K562 (cell line): ENCODE measurements at regions not wholly inside any gene's neighbourhood (a gene's known extent, or its start where the extent isn't known, plus 50 kb on each side); places are given as distances from the start of the nearest gene placed in this dataset.

Experiments
- ATAC-seq: fragments of 200-7000 bp; cut with Tn5 transposase; 3 replicates; pipeline ENCODE4 v1.9.1; 2020; ENCODE audit warnings: moderate library complexity
- BruUV-seq: library from RNA; stranded (reverse); fragments of 400-500 nt; replicated peaks from 2 replicates; lab custom pipeline; 2021; lab: Mats Ljungman, UMichigan
- CTCF ChIA-PET: fragments of 300-600 bp; formaldehyde crosslinking; extraction: SDS; loops from one replicate; lab custom pipeline; 2021; ENCODE audit warnings: low intra/inter-chr PET ratio; lab: Yijun Ruan, JAX
- POLR2A ChIA-PET: fragments of 300-600, 350-650 bp; sonication (Branson Sonifier 250); formaldehyde crosslinking; extraction: SDS; loops from one replicate; lab custom pipeline; 2021; ENCODE audit warnings: antibody characterized with exemption, inconsistent platforms; lab: Yijun Ruan, JAX
- DNase-seq, 4 experiments: peaks; one replicate each; pipeline versions ENCODE4 v3.0.0 to v3.0.0-alpha.2; 2011 to 2018; ENCODE audit warnings: low spot score in 3 of 4, mixed read lengths in 3 of 4; ENCODE audit errors: extremely low read depth in 1 of 4
- FAIRE-seq: peaks from 2 replicates; lab custom pipeline; 2011; peaks lifted over from hg19 to GRCh38; lab: Jason Lieb, UNC
- H2AFZ ChIP-seq: 2 replicates; pipeline ENCODE4 v1.6.0; 2011; ENCODE audit warnings: low read depth, low read length, control low read depth, inconsistent platforms
- H3K27ac ChIP-seq: fragments of 200-600 bp; 3 replicates; pipeline ENCODE4 v1.8.0; 2011; ENCODE audit warnings: low read depth, mild to moderate bottlenecking, control low read depth, inconsistent platforms, low read length, moderate library complexity, mixed read lengths; ENCODE audit errors: extremely low read depth
- H3K27me3 ChIP-seq, 2 experiments: fragments of 300-600 bp in 1 of 2; 2 replicates in 1 of 2; 3 replicates in 1 of 2; pipeline versions ENCODE4 v1.6.0 to v1.8.0; 2011; ENCODE audit warnings: inconsistent platforms in 2 of 2, low read length in 2 of 2, mild to moderate bottlenecking in 1 of 2, mixed read lengths in 1 of 2, moderate library complexity in 1 of 2; ENCODE audit not compliant: control insufficient read depth in 2 of 2, insufficient read depth in 2 of 2
- H3K36me3 ChIP-seq: fragments of 300-600 bp; 3 replicates; pipeline ENCODE4 v1.8.0; 2011; ENCODE audit warnings: mild to moderate bottlenecking, low read length, inconsistent platforms; ENCODE audit not compliant: control insufficient read depth, insufficient read depth
- H3K4me1 ChIP-seq, 2 experiments: fragments of 200-600 bp in 1 of 2; replicated peaks in 1 of 2; 2 replicates in 1 of 2; 3 replicates in 1 of 2; pipeline versions ENCODE4 v1.5.1 to v1.8.0; 2011; ENCODE audit warnings: inconsistent platforms in 2 of 2, low read length in 2 of 2, mild to moderate bottlenecking in 1 of 2, mixed read lengths in 1 of 2, moderate library complexity in 1 of 2; ENCODE audit not compliant: control insufficient read depth in 2 of 2, insufficient read depth in 2 of 2
- H3K4me2 ChIP-seq: 2 replicates; pipeline ENCODE4 v1.6.1; 2011; ENCODE audit warnings: low read length, control low read depth, inconsistent platforms, mixed read lengths; ENCODE audit not compliant: insufficient read depth
- H3K4me3 ChIP-seq: fragments of 200-600 bp; sonication (generic), shearing (Covaris generic); 2 replicates; pipeline ENCODE4 v1.5.1; 2016; ENCODE audit warnings: control low read depth, inconsistent platforms
- H3K79me2 ChIP-seq: fragments of 200-600 bp; 3 replicates; pipeline ENCODE4 v1.8.0; 2011; ENCODE audit warnings: low read length, inconsistent platforms; ENCODE audit not compliant: control insufficient read depth, insufficient read depth
- H3K9ac ChIP-seq, 2 experiments: 2 replicates each; pipeline versions ENCODE4 v1.6.0 to v1.6.1; 2011; ENCODE audit warnings: low read depth in 2 of 2, low read length in 2 of 2, control low read depth in 1 of 2, inconsistent platforms in 1 of 2, mild to moderate bottlenecking in 1 of 2, mixed read lengths in 1 of 2; ENCODE audit not compliant: insufficient read depth in 1 of 2
- H3K9me1 ChIP-seq: one replicate; pipeline ENCODE4 v1.6.0; 2011; ENCODE audit warnings: inconsistent platforms, mild to moderate bottlenecking, low read length, moderate library complexity; ENCODE audit not compliant: control insufficient read depth, insufficient read depth
- H3K9me3 ChIP-seq: replicated peaks from 2 replicates; pipeline ENCODE4 v1.5.1; 2011; ENCODE audit warnings: low read depth, low read length, inconsistent platforms; ENCODE audit not compliant: control insufficient read depth, insufficient read depth
- H4K20me1 ChIP-seq: replicated peaks from 2 replicates; pipeline ENCODE4 v1.6.1; 2011; ENCODE audit warnings: low read length, inconsistent platforms, mixed read lengths; ENCODE audit not compliant: control insufficient read depth, insufficient read depth
- CBX1 ChIP-seq: sonication (generic); IDR thresholded peaks from 2 replicates; pipeline ENCODE4 v1.6.1; 2016; ENCODE audit warnings: antibody characterized with exemption, low read depth, mild to moderate bottlenecking
- ZC3H11A ChIP-seq: IDR thresholded peaks from 2 replicates; pipeline ENCODE4 v1.6.1; 2012; ENCODE audit warnings: low read depth, low read length, improper control_type of control experiment
- ZNF121 ChIP-seq: sonication (generic); formaldehyde crosslinking; conservative IDR thresholded peaks from 2 replicates; pipeline ENCODE4 v1.8.0; 2022; ENCODE audit warnings: missing genetic modification reagents
- WGBS: fragments of 100-300 bp; shearing (Covaris generic); methylation state at CpG from one replicate; pipeline ENCODE4 v1.1.6; 2016; ENCODE audit warnings: low coverage, mixed read lengths; ENCODE audit not compliant: insufficient coverage; ENCODE audit errors: missing lambda C conversion rate; 5-methylcytosine and 5-hydroxymethylcytosine counted together
- in situ Hi-C: fragments of 300-500 bp; cut with MboI; formaldehyde crosslinking; loops from 4 replicates; pipeline ENCODE4 v1.15.0; 2018; ENCODE audit warnings: inconsistent platforms, mixed read lengths
- intact Hi-C: fragments of 100-400 bp; cut with micrococcal nuclease; formaldehyde crosslinking; loops from 2 replicates; pipeline ENCODE4 v1.14.2; 2022
- TF ChIP-seq, protein P1 (sequence below): fragments of 450-650 bp; IDR thresholded peaks from 2 replicates; pipeline ENCODE4 v1.6.1; 2016; ENCODE audit warnings: mild to moderate bottlenecking, moderate library complexity

DNA sequence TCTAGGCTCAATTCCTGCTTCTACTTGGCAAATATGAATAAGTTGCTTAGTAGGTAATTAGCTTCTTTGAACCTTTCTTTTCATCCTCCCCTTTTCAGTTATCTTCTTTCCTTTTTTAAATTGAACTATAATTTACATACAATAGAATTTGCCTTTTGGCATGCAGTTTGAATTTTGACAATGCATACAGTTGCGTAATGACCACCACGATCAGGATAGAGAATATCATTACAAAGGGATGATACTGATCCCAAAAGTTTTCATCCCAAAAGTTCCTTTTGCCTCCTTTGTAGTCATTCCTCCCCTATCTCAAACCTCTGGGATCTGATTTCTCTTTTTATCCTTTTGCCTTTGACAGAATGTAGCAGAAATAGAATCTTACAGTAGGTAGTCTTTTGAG is 164.4 kb downstream of the NOC3L start:
- Histone ChIP-seq H3K9me1 (no peaks in the 10 kb centered on the region), H2AFZ (no peak overlapping the region), H3K4me1 (peaks cover 0 to 2% of the 10 kb centered on the region in 2 experiments; a peak in 2 of 5 replicates), H3K27me3 (no peaks in the 10 kb centered on the region), H3K9ac (no peak overlapping the region), H4K20me1 (no peaks in the 10 kb centered on the region), H3K4me2 (no peak overlapping the region), H3K4me3 (no peak overlapping the region), H3K27ac (no peak overlapping the region), H3K36me3 (no peaks in the 10 kb centered on the region), H3K9me3 (no peaks in the 10 kb centered on the region), H3K79me2 (no peaks in the 10 kb centered on the region)
- 31% methylated on average over 2 of the region's 2 CpGs for WGBS
- in situ Hi-C loops: no loop called here
- ChIA-PET POLR2A (no interaction called here), CTCF (no interaction called here)
- no TSS peak for BruUV-seq
- DNase-seq (no peak), ATAC-seq (no peak), FAIRE-seq (no peak)
- intact Hi-C loops: no loop called here
- TF ChIP-seq ZNF121 (CRISPR knock-in tag) (no peak), ZC3H11A (no peak), CBX1 (no peak)
- TF ChIP-seq, protein P1, sequence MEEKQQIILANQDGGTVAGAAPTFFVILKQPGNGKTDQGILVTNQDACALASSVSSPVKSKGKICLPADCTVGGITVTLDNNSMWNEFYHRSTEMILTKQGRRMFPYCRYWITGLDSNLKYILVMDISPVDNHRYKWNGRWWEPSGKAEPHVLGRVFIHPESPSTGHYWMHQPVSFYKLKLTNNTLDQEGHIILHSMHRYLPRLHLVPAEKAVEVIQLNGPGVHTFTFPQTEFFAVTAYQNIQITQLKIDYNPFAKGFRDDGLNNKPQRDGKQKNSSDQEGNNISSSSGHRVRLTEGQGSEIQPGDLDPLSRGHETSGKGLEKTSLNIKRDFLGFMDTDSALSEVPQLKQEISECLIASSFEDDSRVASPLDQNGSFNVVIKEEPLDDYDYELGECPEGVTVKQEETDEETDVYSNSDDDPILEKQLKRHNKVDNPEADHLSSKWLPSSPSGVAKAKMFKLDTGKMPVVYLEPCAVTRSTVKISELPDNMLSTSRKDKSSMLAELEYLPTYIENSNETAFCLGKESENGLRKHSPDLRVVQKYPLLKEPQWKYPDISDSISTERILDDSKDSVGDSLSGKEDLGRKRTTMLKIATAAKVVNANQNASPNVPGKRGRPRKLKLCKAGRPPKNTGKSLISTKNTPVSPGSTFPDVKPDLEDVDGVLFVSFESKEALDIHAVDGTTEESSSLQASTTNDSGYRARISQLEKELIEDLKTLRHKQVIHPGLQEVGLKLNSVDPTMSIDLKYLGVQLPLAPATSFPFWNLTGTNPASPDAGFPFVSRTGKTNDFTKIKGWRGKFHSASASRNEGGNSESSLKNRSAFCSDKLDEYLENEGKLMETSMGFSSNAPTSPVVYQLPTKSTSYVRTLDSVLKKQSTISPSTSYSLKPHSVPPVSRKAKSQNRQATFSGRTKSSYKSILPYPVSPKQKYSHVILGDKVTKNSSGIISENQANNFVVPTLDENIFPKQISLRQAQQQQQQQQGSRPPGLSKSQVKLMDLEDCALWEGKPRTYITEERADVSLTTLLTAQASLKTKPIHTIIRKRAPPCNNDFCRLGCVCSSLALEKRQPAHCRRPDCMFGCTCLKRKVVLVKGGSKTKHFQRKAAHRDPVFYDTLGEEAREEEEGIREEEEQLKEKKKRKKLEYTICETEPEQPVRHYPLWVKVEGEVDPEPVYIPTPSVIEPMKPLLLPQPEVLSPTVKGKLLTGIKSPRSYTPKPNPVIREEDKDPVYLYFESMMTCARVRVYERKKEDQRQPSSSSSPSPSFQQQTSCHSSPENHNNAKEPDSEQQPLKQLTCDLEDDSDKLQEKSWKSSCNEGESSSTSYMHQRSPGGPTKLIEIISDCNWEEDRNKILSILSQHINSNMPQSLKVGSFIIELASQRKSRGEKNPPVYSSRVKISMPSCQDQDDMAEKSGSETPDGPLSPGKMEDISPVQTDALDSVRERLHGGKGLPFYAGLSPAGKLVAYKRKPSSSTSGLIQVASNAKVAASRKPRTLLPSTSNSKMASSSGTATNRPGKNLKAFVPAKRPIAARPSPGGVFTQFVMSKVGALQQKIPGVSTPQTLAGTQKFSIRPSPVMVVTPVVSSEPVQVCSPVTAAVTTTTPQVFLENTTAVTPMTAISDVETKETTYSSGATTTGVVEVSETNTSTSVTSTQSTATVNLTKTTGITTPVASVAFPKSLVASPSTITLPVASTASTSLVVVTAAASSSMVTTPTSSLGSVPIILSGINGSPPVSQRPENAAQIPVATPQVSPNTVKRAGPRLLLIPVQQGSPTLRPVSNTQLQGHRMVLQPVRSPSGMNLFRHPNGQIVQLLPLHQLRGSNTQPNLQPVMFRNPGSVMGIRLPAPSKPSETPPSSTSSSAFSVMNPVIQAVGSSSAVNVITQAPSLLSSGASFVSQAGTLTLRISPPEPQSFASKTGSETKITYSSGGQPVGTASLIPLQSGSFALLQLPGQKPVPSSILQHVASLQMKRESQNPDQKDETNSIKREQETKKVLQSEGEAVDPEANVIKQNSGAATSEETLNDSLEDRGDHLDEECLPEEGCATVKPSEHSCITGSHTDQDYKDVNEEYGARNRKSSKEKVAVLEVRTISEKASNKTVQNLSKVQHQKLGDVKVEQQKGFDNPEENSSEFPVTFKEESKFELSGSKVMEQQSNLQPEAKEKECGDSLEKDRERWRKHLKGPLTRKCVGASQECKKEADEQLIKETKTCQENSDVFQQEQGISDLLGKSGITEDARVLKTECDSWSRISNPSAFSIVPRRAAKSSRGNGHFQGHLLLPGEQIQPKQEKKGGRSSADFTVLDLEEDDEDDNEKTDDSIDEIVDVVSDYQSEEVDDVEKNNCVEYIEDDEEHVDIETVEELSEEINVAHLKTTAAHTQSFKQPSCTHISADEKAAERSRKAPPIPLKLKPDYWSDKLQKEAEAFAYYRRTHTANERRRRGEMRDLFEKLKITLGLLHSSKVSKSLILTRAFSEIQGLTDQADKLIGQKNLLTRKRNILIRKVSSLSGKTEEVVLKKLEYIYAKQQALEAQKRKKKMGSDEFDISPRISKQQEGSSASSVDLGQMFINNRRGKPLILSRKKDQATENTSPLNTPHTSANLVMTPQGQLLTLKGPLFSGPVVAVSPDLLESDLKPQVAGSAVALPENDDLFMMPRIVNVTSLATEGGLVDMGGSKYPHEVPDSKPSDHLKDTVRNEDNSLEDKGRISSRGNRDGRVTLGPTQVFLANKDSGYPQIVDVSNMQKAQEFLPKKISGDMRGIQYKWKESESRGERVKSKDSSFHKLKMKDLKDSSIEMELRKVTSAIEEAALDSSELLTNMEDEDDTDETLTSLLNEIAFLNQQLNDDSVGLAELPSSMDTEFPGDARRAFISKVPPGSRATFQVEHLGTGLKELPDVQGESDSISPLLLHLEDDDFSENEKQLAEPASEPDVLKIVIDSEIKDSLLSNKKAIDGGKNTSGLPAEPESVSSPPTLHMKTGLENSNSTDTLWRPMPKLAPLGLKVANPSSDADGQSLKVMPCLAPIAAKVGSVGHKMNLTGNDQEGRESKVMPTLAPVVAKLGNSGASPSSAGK: no peak
